ENCODE measurements at regions not wholly inside any gene's neighbourhood (a gene's known extent, or its start where the extent isn't known, plus 50 kb on each side); places are given as distances from the start of the nearest gene placed in this dataset.

DNA sequence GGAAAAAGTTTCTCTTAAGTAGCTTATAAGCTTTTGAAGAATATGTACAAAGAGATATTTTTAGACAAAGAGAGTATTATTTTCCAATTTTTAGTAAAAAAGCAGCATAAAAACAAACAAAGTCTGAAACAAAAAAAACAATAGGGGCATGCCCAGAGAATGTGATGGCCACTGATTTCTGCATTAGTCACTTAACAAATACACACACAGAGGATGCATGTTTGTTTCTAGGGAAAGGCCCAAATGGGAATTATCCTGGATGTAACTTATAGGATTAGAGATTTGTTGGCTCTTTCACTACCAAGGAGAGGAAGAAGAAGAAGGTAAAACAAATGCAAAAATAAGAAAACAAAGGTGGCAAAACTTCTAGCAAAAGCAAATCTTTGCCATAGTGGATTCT, 95.9 kb upstream of the SCOC start:
- no peak for DNase-seq

DNA sequence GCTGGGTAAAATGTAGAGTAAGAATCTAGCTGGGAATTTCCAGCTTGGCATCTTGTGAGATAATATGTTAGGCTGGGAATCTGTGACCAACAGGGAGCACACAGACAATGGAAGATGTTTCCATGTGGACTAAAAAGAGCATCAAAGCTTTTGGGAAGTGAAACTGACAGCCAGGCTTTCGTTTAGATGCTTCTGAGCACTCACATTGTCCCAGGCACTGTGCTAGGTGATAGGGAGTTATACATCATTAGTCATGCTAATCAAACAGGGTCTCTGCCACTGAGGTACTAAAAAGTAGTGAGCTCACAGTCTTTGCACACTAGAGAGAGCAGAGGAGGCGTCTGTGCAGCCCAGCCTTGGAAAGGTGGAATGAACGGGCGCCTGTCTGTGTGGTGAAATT, 101.9 kb upstream of the SCOC start:
- no peak for DNase-seq

DNA sequence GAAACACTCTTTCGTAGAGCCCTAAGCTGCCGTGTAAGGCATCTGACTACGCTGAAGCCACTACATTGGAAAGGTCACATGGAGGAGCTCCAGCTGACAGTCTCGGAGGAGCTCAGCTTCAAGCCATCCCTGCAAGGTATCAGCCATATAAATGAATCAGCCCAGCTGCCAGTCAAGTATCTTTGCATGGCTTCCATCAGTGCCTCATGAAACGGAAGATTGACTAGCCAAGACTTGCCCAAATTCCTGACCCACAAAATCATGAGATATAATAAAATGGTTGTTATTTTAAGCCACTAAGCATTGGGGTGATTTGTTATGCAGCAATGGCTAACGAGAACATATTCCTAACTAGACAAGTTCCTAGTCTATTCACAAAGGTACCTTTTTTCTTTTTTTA, 104.1 kb upstream of the SCOC start:
- DNase-seq = no peak

DNA sequence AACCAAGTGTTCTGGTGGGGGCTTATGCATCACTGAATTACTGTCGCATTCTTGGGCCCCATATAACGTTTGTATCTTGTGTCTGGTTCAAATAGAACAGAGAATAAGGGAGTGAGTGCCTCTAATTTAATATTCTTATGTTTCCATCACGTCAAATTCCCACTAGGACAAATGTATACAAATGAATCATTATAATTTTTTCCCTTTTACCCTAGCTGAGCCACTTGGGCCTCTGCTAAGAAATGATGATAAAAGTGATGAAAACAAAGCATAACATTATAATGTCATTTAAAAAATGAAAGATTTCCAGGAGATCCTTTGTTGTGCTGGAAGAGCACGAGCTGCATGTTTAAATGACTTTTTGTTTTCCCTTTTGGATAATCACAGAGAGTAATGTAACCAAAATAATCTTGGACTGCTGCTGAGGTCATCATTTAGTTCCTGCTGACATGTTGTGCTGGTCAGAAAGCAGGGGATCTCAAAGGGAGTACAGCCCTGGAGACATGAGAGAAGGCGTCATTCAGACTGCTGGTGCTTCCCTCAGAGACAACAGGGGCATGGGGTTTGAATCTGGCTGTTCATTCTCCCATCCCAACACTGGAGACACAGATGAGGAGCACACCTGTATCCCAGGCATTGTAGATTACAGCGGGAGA, 105.1 kb upstream of the SCOC start:
- no peak for DNase-seq

DNA sequence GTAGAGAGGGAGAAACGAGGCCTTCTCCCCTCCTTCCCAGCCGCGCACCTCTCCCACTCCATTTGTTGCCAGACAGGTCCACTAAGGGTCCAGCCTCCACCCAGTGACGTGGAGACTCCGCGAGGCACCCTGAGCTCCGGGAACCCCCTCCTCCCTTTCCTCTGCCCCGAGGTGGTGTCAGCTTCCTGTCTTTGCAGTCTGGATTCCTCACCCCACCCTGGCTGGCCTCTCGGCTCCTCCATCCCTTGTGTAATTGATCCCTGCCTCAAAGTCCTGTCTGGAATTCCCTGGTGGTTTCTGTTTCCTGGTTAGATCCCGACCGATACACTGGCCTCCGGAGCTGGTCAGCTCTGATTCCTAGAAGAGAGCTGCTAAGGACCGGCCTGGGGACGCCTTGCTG, 105.9 kb upstream of the SCOC start:
- DNase-seq = no peak

DNA sequence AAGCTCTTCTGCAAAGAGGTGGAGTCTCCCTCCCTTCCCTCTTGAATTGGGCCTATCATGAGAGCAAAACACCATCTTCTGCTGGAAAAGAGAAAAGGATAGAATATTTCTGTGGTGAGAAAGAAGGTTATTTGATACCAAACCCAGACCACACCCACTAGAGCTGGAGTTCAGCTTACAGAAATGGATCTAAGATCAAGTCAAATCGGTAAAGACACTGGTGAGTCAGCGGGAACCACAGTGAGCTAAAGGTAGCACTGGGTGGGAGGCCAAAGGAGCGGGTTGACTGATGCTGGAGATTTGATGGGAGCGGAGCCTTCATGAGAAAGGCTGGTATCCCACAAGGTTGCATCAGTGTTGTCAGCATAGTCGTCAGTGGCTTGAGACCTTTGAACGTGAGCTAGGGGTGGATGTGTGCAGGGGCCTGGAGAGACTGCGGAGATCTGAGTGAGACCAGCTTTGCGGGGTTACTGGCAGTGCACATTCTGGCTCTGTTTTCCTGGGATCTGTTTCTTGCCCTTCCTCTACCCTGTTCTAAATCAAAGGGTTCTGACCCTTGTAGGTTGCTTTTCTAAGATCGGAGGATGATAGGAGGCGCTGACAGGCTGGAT, 106.4 kb upstream of the SCOC start:
- DNase-seq = no peak

DNA sequence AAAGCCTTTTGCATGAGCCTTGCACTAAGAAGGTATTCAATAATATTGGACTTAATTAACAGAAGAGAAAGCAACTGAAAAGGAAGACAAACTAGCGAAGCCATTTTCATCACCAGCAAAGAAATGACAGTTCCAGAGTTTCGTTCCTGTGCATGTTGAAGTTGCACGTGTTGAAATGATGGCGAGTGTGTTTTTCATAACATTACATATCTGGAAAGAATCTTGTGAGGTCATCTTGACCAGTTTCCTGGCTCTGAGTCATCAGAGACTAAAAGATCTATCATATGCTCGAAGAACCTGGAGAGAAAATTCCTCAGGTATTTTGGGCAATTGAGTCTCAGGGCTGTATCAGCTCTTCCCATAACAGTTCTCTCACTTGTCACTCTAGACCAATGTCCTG, 106.2 kb upstream of the MAML3 start:
- DNase-seq = no peak

DNA sequence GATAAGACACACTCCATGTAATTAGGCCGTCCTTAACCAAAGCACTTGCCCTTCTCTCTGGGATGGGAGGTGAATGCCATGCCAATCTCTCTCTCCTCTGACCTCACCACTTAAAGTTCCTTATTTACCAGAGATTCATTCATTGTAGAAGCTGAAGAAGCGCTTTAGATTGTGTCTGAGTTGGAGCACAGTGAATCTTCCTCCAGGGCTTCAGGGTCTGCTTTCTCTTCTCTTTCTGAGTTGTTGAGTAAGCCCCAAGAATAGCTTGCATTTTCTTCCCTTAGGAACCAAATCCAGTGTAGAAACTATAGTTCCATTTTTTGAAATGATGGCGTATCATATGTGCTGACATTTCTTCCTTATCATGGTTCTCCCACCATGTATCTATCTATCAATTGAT, 104.5 kb upstream of the MAML3 start:
- no peak for DNase-seq

DNA sequence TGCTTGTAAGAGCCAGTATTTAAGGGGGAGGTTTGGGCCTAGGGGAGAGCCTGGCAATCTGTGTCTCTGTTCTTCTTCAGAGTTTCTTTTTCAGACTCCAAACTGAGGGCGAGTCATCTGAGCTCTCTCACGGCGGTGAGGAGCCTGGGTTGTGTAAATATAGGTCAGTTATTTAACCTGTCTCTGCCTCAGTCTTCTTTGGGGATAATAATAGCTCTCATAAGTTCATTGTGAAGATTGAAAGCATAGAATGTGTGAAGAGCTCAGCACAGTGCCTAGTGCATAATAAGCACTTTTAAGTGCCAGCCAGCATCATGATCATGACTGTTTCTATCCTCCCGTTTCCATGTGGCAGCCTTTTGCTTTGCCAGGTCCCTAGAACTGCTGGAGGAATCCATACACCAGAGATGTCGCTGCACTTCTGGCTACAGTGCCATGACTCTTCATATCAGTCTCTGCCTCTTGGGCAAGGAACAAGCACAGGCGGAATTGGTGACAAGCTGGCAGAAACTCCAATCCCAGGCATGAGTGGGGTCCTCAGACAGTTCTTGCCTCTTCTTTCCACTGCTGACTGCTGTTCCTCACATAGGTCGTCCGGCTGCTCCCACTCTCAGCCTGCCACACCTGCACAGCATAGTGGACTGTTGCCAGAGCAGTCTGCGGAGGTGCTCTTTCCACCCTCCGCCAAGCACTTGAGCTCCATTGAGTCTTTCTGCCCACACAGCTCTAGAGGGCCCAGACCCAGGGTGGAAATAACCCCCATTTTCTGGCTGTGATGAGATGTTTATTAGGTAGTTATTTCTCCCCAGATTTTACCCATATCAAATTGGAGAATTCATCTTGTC, 103.7 kb upstream of the MAML3 start:
- DNase-seq = no peak

DNA sequence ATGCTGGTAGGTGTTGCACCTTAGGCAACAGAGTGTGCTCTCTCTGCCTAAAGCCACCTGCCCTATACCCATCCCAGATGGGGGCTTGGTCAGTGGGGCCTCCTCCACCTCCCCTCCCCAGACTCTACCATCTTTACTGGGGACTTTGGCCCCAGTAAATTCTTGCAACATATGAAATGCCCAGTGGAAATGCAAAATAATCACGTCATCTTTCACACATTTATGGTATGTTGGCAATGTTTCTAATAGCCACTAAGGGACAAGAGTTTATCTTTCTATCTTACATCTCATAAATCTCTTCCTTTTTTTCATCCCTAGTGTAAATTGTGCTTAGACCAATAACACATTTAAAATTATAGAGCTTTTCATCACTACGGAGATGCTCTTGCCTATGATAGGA, 103.0 kb upstream of the MAML3 start:
- DNase-seq = no peak

DNA sequence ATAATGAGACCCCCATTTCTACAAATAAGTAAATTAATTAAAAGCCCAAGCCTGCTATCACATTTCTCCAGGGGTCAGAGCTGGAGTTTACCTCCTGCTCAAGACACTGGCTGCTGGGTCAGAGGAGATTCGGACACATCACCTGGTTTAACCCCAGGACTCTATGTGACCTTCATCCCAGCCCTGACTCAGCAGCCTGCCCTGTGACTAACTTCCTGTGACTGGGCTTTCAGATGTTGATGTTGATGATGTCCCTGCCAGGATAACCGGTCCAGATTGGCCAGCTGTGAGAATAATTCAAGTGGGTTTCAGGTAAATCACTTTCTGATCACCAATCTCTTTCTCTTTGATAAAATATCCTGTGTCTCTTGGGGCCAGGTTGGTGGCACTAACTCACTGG, 102.4 kb upstream of the MAML3 start:
- DNase-seq = peak in 1 of 2 donors; percentile 24

DNA sequence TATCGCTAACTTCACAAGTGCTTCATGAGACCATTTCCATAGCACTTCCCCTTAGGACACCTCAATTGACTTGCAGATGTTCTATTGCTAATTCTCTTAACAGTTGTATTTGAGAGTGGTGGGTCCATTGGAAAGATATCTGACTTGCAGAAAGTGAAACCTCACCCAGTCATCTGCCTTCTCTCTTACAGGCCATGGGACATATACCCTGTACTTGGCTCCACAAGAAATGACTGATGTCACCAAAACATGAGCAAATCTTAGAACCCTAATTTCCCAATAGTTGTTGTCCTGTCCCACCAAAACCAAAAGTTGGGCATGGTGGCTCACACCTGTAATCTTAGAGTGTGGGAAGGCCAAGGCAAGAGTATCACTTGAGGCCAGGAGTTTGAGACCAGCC, 101.9 kb upstream of the MAML3 start:
- no peak for DNase-seq

DNA sequence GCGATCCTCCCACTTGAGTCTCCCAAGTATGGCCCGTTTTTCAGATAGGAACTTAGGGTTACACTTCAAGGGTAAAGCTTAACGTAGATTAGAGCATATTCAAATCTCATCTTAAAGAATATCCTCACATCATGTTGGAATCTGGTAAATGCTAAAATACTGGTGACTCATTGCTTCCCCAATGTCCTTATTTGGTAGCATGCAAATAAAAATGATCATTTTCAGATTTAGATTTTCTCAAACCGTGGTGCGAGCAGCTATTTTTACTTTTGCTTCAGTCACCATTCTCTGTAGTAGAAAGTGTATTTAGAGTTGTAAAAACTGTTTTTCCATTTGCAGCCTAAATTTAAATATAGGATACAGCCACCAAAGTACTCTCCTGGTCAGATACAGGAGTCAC, 101.5 kb upstream of the MAML3 start:
- DNase-seq = no peak

DNA sequence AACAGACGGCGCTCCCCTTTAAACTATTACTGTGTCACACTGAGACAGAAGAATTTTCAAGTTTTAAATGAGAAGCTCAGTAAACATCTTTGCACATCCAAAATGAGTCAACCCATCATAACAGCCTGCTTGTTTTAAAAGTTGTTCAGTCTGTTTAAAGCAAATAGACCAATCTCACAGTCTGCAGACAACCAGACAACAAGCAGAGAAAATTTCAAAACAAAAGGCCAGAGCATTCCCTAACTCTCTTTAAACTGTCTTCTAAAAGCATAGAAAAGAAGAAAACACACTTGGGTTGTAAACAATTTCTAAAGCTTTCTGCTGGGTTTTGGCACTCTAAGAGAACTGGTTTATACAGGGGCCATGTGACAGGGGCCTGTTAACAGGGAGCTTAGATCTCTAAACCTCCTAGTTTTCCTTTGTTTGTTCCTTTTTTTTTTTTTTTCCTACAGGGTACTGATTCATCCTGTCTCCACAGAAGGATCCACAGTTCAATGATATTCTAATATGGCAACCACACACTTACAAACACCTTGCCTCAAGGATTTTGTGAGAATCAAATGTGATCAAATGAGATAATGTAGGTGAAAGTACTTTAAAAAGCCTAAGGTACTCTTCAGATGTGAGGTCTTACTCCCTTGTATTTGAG, 100.8 kb upstream of the MAML3 start:
- DNase-seq = no peak

DNA sequence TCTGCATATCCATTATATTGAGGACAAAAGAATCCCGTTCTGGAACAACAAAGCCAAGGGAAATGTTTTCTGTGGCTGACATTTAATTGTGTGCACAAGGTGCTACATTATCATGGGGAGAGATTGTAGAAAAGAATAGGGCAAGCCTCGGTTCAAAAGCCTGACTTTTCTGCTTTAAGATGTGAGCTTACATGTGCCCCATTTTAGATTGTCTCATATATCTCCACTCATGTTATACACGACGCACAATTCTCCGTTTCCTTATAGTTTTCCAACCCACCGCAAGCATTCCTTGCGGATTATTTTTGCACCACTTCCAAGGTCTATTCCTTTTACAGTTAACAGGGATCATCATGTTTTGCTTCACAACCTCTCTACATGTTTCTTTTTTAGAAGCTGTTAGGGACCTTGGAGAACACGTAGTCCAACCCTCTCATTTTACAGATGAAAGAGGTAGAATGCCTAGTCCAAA, 99.6 kb upstream of the MAML3 start:
- DNase-seq = no peak

DNA sequence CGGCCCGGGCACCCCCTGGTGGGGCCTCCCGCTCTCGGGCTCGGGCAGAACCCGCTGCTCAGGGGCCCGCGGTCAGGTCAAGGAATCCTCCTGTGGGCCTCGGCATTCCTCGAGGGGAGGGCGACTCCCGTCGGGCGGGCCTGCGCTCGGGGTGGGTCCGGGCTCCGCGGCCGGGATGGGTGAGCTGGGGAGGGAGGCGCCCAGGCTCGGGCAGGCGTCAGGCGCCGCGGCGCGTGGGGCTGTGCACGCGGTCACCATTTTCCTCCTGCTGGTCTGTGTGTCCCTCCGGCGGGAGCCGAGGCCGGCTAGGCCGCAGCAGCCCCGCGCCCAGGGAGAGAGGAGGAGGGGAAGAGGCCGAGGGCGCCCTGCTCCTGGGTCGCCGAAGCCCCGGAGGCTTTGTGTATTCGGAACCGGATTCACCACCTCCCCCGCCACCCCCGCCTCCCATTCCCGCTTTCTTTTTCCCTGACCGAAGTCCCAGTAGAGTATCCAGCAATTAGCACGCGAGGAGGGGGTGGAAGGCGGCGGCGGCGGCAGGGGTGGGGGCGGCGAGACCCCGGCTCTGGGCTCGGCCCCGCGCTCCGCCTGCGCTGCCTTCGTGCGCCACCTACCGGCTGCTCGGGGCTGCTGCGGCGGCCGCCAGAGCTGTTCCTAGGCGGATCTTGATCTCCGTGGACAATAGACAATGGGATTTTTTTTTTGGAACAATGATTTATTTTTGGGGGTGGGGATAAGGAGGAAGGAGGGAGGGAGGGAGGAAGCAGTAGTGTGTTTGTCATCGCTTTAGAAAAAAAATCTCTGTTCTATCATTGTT, 99.0 kb upstream of the MAML3 start:
- peak; percentile 43 to 53 for DNase-seq

DNA sequence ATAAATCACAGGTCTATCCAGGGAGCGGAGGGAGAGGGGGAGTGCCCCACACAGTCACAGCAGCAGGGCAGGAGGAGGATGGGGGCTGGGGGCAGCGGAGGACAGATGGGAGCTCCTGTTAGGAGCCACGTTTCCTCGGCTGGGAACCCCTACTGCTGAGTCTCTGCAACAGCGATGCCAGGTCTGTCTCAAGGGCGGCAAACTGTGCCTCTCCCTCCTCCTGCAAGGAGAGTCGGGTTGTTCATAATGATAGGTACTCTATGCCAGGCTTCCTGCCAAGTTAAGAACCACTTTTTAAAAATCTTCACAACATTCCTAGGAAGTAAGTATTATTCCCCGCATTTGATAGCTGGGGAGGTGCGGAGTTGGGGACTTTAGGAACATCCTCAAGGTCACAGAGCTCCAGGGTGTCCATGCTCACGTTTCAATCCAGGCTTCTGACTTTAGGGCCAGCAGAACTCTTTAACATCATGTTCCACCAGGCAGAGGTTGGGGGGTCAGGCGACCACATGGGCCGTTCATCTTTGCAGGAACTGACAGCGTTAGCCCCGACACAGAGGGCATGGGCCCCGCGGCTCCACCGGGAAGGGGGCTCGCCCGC, 98.3 kb upstream of the MAML3 start:
- no peak for DNase-seq

DNA sequence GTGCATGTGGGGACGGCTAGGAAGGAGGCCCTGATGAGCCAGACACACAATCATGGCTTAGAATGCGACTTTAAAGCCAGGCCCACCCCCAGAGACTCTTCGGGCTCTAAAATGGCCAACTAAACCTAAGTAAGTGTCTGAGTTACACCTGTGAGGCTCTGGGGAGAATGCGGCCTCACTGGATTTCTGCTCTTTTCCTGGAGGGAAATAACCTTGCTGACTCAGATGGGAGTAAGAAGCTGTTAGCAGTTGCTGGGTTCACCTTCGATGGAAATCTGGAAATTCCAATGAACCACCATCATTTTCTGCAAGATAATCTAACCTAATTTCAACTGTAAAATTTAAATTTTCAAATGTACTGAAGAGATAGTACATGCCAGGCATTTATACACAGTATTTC, 97.6 kb upstream of the MAML3 start:
- DNase-seq = no peak

DNA sequence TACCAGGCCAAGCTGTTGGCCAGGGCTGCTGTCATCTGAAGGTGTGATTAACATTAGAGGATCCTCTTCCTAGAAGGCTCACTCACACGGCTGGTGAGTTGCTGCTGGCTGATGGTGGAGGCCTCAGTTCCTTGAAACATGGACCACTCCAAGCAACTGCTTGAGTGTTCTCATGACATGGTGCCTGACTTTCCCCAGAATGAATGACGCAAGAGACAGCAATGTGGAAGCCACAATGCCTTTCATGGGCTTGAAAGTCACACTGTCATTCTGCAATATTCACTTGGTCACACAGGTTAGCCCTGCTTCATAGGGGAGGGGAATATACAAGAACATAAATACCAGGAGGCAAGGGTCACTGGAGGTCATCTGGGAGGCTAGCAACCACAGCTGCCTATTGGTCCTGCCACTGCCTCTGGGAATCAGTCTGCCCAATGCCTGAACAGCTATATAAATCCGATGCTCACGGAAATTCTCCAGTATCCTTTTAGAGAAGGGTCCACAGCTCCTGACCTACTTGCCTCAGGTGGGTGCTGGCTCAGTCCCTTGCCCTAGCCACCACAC, 97.1 kb upstream of the MAML3 start:
- DNase-seq = peak in 1 of 2 donors; percentile 68

DNA sequence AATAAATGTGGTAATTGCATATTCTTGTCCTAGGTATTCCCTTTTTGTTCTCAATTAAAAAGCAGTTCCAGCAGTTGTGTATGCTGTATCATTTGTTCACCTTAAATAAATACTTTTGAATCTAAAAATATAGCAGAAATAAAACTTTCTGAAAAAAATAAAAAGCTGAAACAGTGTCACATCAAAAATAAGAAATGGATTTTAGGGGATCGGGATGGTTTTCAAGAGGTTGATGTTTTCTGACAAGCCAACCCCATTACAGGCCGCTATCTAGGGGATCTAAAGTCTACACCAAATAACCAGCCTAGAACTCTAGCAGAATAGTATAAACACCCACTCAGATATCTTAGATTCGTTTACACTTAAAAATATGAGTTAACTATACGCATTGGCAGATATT, 95.4 kb upstream of the MAML3 start:
- DNase-seq = peak in 1 of 2 donors; percentile 22

DNA sequence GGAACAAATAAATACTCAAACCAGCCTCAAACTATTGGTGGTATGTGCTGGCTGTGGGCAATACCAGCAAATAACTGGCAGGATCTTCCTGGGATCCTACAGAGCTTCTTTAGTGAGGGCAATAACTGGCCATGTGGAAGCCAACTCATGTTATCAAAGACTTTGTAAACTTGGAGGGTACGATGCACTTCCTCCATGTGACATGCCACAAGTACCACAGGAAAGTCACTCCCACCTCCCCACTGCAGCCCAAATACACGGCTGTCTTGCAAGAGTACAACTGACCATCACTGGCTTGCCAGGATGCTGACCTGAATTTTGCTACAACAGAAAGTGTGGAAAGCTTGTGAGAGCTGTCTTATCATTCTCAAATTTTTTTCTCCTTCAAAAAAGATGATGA, 93.3 kb upstream of the MAML3 start:
- no peak for DNase-seq

DNA sequence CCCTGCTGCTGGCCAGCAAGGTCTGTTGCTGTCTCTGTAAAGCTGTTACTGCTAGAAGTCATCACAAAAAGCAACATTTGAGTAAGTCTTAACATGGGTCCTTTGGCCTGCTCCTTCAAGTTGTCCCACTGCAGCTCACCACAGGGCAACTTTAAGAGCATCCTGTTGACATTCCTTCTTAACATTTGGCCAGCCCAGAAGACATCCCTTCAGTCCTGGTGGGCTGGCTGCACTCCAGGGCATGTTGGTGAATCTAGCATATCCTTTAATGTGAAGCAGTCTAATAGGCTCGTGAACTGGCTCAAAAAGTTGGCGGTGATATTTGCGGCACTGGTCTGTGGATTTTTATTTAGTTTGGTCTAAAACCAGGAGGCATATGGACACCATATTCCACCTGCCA, 92.2 kb upstream of the MAML3 start:
- no peak for DNase-seq

Data from CD4-positive, alpha-beta T cell treated with Interleukin-4 for 1 hour (primary cell).